Esophagus squamous epithelium (tissue), 4 donors: ENCODE measurements at regions not wholly inside any gene's neighbourhood (a gene's known extent, or its start where the extent isn't known, plus 50 kb on each side); places are given as distances from the start of the nearest gene placed in this dataset.

Experiments used
- CTCF ChIP-seq, 6 experiments: fragments of 450-650 bp in 4 of 6; fragments of 200-600 bp in 2 of 6; sonication (generic) in 2 of 6; IDR thresholded peaks; one replicate each; pipeline ENCODE4 v1.5.1; 2016 to 2019; ENCODE audit warnings: antibody characterized with exemption in 6 of 6, mild to moderate bottlenecking in 4 of 6, moderate library complexity in 4 of 6
- POLR2A ChIP-seq, 4 donors: fragments of 450-650 bp; IDR thresholded peaks; one replicate each; pipeline ENCODE4 v1.6.1; 2017; ENCODE audit warnings: antibody characterized with exemption in 4 of 4, mild to moderate bottlenecking in 4 of 4, moderate library complexity in 3 of 4

- TF ChIP-seq CTCF (IDR thresholded peaks at IDR 0.05): no peak
- no peak for TF ChIP-seq POLR2A (IDR thresholded peaks at IDR 0.05)
Measured at GRCh38 chr18:39072970-39073369, 1507.4 kb upstream of the CELF4 start.
